ENCODE measurements at regions not wholly inside any gene's neighbourhood (a gene's known extent, or its start where the extent isn't known, plus 50 kb on each side); places are given as distances from the start of the nearest gene placed in this dataset.

GRCh38 chr2:183426825-183427224 is 302.6 kb downstream of the NUP35 start:
- no peaks in the 10 kb centered on the region for H3K36me3 ChIP-seq
- no peaks in the 10 kb centered on the region for H3K4me1 ChIP-seq
- no peak for DNase-seq
- H3K27me3 ChIP-seq, result no peaks in the 10 kb centered on the region
- no peak overlapping the region for H3K27ac ChIP-seq
- no peaks in the 10 kb centered on the region for H3K9me3 ChIP-seq
- 83 to 87% methylated on average over 3 of the region's 3 CpGs for WGBS, 2 donors
- TF ChIP-seq POLR2A (IDR thresholded peaks at IDR 0.05) (no peak), CTCF (IDR thresholded peaks at IDR 0.05) (no peak)
- H3K4me3 ChIP-seq (replicated peaks in 1 of 3), result no peak overlapping the region
- intact Hi-C loops (cut with DNase I), result no loop called here

DNA sequence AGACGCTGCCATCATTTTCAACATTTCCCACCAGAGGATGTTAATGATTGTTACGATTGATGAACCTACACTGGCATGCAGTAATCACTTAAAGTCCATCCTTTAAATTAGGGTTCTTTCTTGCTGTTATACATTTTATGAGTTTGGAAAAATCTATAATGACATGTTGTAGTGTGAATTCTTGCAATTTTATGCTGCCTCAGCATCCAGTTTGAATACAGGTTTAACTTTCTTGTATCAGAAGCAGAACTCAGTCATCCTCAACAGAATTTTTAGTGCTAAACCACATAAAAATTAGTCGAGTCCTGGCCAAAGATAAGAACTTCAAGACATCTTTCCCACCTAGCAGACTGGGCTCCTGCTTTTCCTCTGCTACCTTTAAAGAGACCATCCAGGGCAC is 303.3 kb downstream of the NUP35 start:
- Histone ChIP-seq H3K4me1 (no peaks in the 10 kb centered on the region), H3K27me3 (no peaks in the 10 kb centered on the region), H3K36me3 (no peaks in the 10 kb centered on the region), H3K9me3 (no peaks in the 10 kb centered on the region), H3K27ac (no peak overlapping the region), H3K4me3 (replicated peaks in 1 of 3) (no peak overlapping the region)
- intact Hi-C loops (cut with DNase I), result no loop called here
- no peak for DNase-seq
- WGBS, 2 donors, result 89 to 90% methylated on average over 3 of the region's 3 CpGs
- TF ChIP-seq CTCF (IDR thresholded peaks at IDR 0.05) (no peak), POLR2A (IDR thresholded peaks at IDR 0.05) (no peak)

- H3K27me3 ChIP-seq, result no peaks in the 10 kb centered on the region
- no peaks in the 10 kb centered on the region for H3K36me3 ChIP-seq
- H3K4me3 ChIP-seq (replicated peaks in 1 of 3), result no peak overlapping the region
- no peak for TF ChIP-seq CTCF (IDR thresholded peaks at IDR 0.05)
- TF ChIP-seq POLR2A (IDR thresholded peaks at IDR 0.05), result no peak
- no peak overlapping the region for H3K27ac ChIP-seq
- DNase-seq, result no peak
- no peaks in the 10 kb centered on the region for H3K9me3 ChIP-seq
- no peaks in the 10 kb centered on the region for H3K4me1 ChIP-seq
- intact Hi-C loops (cut with DNase I), result no loop called here
These were observed 304.6 kb downstream of the NUP35 start for GRCh38 chr2:183428881-183429280.

GRCh38 chr2:183438541-183438940 is 314.3 kb downstream of the NUP35 start:
- no peak overlapping the region for H3K4me3 ChIP-seq (replicated peaks in 1 of 3)
- DNase-seq, result no peak
- H3K9me3 ChIP-seq, result no peaks in the 10 kb centered on the region
- no peaks in the 10 kb centered on the region for H3K4me1 ChIP-seq
- H3K36me3 ChIP-seq, result no peaks in the 10 kb centered on the region
- H3K27me3 ChIP-seq, result no peaks in the 10 kb centered on the region
- 88 to 89% methylated on average over 2 of the region's 2 CpGs for WGBS, 2 donors
- H3K27ac ChIP-seq, result no peak overlapping the region
- TF ChIP-seq CTCF (IDR thresholded peaks at IDR 0.05), result no peak
- TF ChIP-seq POLR2A (IDR thresholded peaks at IDR 0.05), result no peak
- intact Hi-C loops (cut with DNase I), result no loop called here

DNA sequence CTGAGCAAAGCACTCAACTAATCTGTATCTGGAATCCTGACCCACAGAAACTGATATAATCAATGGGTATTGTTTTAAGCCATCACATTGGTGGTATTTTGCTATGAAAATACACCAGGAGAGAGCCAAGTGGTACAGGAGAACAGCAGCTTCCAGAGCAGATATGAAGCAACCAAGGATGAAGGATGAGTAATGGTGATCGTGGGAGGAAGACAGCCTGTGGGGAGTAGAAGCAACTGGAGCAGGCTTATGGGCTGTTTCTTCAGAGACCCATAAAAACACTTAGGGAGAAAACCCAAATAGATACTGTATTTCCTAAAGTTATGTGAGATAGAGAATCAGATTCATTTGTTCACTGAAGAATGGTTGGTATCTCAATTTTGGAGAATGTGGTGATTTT is 330.8 kb downstream of the NUP35 start:
- Histone ChIP-seq H3K36me3 (no peaks in the 10 kb centered on the region), H3K9me3 (no peaks in the 10 kb centered on the region), H3K4me1 (no peaks in the 10 kb centered on the region), H3K4me3 (replicated peaks in 1 of 3) (no peak overlapping the region), H3K27ac (no peak overlapping the region), H3K27me3 (no peaks in the 10 kb centered on the region)
- WGBS, 2 donors, result 73 to 88% methylated on average over 1 of the region's 1 CpG
- no peak for DNase-seq
- no peak for TF ChIP-seq POLR2A (IDR thresholded peaks at IDR 0.05)
- no peak for TF ChIP-seq CTCF (IDR thresholded peaks at IDR 0.05)
- intact Hi-C loops (cut with DNase I), result no loop called here

Data from thyroid gland (tissue), 4 donors.